ENCODE measurements at regions not wholly inside any gene's neighbourhood (a gene's known extent, or its start where the extent isn't known, plus 50 kb on each side); places are given as distances from the start of the nearest gene placed in this dataset.

DNA sequence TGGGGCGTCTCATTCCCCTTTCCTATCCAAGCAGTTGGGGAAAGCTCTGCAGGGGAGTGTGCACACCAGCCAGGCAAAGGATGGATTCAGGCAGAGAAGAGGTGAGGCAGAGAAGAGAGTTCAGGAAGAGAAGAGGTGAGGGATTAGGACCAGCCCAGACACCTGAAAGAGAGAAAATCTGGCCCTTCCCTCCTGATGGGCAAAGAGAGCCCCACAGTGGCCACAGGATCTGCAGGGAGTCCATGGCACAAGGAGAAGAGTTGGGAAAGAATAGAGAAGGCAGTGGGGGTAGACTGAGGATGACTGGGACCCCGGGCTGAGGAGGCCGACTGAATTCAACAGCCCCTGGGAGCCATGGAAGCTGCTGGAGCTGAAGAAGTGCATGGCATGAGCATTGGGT, 140.4 kb upstream of the ZMIZ1 start:
- DNase-seq (ENCODE audit: extremely low read depth, low read depth): no peak

DNA sequence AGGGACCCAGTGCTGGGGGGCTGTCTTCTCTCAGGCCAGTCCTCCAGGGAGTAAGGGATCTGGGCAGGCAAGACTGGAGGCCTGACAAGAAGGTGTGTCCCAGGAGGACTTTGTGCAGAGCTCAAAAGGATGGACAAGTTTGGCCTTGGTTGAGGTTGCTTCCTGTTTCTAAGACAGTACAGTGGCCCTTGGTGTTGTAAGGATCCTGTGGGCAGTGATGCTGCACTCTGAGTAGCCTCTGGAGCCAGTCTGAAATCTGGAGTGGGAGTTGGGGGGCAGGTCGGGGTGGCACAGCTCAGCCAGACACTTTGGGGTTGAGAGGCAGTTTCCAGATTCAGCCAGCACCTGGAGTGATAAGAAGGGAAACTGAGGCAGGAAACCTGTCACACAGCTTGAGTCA, 139.2 kb upstream of the ZMIZ1 start:
- DNase-seq (ENCODE audit: extremely low read depth, low read depth): no peak

DNA sequence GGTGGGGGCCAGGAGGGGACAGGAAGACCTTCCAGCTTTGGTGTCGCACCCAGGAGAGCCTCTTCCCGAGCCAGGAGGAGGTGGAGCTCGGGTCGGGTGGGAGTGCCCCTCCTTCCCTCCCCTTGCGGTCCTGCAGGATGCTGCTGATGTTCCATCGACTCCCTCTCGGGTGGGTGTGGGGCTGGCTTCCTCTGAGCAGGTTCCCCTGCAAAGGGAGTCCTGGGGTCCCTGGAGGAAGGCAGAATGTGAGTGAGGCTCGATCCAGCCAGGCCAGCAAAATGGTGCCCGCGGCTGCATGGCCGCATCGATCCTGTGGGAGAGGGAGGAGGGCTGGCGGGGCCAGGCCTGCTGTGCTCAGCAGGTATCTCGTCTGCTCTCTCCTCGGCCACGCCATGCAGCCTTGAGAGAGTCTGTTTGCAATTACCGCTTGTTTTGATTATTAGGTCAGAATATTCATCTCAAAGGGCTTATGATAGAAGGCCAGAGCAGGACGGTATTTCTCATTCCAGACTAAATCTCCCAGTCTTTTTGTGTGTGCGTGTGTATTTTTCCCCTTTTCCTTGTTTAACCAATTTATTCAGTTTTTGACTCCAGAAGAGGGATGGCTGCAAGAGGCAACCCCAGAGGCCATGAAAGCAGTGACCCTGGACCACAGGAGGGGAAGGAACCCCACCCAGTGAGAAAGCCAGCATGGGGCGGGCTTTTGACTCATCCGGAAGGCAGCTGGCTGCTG, 137.3 kb upstream of the ZMIZ1 start:
- DNase-seq (ENCODE audit: extremely low read depth, low read depth): no peak

DNA sequence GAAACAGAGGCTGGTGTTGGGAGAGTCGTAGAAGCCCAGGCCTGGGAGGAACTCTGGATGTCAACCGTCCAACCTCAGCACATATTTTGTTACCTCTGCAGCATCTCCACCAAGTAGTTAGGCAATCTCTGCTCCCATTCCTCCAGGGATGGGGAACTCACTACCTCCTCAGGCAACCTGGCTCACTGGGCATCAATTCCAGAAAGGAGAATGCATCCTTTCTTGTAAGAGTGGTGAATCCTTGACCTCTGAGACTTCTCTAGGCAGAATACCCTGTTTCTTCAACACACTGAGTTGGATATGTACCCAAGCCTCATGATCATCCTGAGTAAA, 136.7 kb upstream of the ZMIZ1 start:
- DNase-seq (ENCODE audit: extremely low read depth, low read depth): no peak

DNA sequence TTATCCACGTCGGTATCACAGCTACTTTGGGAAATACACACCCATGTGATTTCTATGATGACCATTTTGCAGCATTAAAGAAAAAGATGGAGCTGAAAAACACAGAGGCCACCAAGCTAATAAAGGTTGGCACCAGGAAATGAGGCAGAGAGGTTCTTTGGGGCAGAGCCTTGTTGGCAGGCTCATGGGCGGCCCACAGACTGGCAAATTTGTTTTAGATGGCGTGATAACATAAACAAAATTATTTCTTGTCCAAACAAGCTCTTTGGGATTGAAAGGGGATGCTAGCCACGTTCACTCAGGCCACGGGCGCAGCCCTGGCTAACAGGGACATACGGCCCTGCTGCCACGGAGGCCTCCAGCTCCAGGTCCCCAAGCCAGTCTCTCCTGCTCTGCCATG, 135.9 kb upstream of the ZMIZ1 start:
- no peak for DNase-seq (ENCODE audit: extremely low read depth, low read depth)

DNA sequence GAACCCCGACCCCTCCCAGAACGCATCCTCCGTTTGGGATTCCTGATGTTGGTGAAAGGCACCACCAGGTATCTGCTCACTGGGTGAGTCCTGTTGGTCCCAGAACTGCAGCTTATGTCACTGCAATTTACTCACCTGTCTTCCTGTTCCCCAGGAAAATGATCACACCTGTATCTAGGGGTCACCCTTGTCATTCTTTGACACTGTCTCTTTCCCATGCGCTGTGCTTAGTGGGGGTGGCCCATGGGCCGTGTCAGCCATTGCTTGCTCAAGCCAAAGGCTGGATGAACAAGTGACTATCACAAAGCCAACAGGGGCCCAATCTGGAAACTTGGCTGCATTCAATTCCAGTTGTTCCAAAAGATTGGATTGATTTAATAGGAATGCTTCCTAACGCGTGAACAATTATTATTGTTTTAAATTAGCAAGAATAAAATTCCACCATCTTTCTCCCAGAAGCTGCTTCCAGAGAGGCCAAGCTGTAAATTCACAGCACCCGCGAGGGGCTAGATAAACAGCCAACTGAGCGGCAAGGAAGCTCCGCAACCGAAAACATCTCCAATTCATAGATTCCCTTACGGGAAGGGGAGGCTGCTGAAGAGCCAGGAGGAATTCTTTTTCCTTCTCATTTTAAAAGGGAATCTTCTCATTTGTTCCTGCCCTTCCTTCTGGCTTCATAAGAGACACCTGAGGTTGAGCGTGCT, 134.8 kb upstream of the ZMIZ1 start:
- DNase-seq (ENCODE audit: extremely low read depth, low read depth): no peak

DNA sequence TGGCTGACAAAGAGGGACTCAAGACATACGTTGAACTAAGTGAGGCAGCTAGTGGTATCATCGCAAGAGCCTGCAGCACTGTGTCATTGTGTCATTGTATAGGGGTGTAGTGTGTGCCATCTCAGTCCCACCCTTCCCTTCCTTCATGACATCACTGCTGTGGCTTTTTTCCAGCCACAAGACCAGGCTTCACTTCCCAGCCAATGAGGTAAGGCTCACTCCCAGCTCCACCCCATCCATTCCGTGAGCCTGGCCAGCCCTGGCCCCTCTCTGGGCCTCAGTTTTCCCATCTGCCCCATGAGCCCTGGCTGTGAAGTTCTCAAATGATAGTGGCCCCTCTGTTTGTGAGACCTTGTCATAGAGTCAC, 134.3 kb upstream of the ZMIZ1 start:
- DNase-seq (ENCODE audit: extremely low read depth, low read depth): no peak

DNA sequence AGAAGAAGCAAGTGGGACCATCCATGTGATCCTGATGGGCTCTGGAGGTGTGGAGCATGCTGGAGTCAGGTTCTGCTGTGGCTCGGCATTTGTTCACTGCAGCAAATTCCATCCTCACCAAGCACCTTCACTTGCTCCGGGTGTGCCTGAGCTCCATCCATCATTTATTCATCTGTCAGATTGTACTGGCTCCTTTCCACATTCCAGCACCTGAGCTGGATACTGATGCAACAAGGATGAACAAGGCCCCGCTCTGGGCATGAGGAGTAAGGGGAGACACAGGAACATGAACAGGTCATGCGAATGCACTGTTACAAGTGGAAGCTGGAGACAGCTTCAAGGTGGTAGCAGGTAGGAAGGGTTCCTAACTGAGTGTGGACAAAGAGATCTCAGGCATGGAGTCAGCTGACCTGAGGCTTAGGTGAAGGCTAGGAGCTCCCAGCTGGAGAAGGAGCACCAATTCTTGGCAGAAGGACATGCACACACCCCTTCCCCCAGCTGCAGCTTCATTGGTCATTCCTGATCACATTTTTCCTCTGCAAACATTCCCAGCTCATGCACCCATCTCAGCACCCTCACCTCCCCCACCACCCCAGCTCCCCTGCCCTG, 133.7 kb upstream of the ZMIZ1 start:
- no peak for DNase-seq (ENCODE audit: extremely low read depth, low read depth)

DNA sequence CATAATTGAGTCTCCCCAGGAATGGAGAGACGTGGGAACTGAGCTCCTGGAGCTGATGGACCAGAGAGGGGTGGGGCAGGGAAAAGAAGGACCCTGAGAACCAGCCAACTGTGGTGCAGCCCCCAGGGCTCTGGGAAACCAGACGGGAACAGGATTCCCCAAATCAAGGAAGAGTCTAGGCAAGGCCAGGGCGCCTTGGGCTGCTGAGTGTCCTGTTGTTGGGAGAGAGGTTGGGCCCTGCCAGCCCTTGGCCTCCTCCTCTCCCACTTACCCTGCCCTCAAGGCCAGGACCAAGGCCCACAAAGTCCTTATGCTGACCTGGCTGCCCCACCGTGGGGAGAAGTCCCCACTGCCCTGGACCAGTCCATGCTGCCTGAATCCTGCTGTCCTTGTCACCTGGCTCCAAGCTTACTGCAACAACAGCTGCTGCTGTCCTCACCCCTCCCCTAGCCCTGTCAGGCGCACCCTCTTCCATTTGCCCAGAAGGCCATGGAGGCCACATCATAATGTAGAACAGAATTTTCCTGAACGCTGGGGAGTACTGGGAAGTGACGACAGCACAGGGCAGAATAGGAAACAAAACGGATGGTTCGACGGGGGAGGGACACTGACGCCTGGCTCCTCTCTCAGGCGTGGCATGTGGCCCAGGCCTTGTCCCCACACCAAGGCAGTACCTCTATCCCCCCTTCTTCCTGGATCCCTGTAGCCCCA, 132.9 kb upstream of the ZMIZ1 start:
- DNase-seq (ENCODE audit: extremely low read depth, low read depth): no peak

DNA sequence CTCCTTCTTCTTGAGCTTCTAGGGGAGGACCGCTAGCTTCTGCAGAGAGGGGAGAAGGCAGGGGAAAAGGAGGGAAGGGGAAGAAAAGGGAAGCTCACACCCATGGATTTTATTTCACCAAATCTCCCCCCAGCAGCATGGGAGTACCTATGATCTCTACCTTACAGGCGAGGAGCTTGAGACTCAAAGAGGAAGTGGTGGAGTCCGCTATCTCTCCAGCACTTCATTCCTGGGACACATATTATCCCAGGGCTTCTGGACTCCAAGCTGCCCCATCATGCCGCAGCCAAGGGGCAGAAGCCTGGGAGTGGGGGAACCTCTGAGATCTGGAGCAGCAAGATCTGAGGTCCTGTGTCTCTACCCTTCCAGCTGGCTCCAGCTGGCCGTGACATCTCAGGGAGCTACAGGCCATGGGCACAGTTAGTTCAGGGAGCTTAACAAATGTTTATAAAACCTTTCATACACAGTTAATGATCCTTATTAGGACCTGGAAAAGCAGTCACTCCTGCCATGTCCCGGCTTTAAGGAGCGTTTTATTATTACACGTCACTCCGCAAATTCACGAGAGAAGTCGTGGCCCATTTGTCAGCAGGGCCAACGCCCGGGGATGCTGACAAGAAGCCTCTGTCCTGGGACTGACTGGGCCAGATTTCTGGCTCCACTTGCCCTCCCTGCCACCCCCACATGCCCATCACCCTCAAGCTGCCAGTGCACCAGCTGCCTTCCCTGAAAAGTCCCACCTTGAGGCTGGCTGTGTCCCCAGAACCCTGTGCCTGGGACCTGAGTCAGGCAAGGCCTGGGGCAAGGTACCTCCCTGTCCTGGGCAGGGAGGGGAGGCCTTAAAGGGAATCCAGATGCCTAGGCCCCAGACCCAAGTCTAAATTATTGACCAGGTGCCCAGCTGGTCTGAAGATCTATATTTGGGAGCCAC, 132.1 kb upstream of the ZMIZ1 start:
- no peak for DNase-seq (ENCODE audit: extremely low read depth, low read depth)

DNA sequence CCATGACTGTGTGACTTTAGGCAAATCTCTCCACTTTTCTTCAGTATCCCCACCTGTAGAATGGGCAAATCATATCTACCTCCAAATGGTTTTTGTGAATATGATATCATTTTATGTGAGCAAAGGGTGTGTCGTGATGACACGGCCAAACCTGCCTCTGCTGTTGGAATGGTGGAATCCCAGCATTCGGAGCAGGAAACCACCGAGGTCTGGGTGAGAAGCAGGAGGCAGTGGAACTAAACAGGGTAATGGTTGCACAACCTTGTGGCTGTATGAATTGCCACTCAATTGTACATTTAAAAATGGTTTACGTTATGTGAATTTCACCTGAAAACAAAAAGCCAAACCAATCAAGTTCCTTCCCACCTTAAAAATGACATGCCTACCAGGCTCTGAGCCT, 131.4 kb upstream of the ZMIZ1 start:
- no peak for DNase-seq (ENCODE audit: extremely low read depth, low read depth)

DNA sequence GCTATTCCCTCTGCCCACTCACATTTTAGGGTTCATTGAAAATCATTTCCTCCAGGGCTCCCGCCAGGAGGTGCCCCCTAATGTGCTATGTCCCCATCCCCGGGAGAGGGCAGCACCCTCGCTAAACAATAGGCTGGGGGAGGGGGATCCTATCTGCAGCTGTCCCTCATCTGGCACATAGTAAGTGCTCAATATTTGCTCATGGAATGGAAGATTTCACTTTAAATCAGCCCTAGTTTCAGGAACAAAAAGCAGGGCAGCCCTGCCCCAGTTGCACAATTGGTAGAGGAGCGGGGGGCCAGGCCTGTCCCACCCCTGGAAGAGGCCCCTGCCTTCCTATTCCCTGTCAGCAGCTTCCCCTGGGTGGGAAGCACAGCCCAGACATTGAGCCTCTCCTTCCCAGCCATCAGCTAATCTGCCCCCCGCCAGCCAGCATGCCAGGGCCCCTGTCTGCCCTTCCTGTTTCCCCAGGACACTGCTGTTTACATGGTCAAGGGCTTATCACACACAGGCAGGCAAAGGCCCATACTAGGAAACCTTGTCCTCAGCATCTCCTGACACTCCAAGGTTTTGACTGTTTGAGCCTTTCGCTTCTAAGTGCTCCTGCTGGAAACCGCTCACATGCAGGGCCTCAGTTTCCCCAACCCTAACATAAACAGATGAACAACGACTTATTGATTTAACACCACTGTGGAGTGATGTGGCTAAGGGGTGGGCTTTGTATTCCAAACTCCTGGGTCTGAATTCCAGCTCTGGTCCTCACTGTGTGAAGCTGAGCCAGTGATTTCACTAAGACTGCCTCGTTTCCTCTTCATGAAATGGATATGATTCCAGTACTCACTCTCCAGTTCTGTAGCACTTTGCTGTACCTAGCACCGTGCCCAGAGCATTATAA, 130.7 kb upstream of the ZMIZ1 start:
- DNase-seq (ENCODE audit: extremely low read depth, low read depth): peak; percentile 22

DNA sequence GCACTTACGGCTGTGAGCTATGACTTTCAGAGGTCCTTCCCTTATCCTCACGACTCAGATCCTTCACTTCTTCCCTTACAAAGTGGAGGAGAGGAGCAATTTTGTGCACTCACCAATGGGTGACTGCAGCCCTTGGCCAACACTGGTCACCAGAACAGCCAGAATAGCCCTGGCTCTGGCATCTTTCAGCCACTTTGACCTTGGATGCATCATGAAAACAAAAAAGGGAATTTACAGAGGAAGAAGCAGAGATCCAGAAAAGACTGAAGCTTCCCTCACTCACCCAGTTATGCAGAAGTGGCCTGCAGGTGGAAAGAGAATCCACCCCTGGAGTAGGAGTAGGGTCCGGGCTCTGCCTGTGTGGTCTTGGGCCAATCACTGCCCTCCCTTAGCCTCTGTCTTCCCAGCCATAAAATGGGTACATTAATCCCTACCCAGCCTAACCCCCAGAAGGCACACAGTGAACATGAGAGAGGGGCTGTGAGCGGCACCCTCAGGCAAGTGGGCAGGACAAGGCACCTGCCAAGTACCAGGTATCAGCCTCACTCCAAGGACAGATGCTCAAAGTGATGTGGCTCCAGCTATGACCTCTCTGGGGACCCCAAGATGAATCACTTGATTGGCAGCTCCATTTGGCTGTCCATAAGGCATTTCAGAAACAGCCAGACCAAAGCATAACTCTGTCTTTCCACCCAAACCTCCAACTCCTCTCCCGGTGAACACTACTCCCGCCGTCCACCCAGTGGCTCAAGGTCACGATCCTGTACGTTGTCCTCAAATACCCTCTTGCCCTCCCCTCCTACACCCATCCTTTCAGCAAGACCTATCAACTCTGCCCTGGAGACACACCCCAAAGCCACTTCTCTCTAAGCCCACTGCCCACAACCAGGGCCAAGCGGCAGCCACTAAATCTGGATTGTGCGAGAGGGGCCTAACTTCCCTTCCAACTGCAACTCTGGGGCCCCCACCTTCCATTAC, 129.8 kb upstream of the ZMIZ1 start:
- no peak for DNase-seq (ENCODE audit: extremely low read depth, low read depth)

DNA sequence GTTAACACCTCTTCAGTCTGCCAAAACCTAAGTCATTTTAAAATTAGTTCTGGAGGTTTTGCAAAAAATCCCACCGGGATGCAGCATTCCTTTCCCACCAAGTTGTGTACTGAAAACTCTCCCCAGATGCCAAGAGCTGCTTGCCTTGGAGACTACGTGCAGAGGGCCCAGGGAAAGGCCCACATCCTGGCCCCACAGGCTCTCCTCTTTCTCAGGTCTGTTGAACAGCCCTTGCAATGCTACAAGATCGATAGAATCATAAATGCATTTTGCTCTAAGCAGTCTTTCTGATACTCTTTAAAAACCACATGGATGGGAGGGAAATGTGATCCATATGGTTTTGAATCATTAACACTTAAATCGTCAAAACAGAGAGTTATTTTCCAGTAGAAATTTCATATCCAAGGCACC, 126.7 kb upstream of the ZMIZ1 start:
- DNase-seq (ENCODE audit: extremely low read depth, low read depth): no peak

DNA sequence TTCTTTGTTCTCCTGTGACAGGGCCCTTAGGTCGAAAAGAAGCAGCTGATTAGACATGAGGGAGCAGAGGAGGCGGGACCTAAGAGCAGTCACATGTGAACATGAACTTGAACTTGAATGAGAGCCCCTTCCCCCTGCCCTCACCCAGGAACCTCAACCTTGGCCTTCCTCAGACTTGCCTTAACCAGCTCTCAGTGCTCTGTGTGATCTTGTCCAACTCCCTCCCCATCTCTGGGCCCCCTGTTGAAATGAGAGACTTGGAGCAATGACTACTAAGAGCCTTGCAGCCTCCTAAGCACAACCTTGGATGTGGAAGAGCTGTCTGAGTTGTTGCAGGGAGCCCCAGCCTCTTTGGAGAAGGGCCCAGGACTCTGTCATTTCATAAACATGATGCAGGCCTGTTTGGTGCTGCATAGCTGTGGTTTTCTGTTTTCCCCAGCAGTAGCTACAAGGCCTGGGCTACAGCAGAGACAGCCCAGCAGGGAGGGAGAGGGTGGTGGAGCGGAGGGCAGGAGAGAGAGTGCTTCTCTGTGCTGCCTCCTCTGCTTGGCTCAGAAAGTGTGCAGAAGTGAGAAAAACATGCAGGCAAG, 123.9 kb upstream of the ZMIZ1 start:
- DNase-seq (ENCODE audit: extremely low read depth, low read depth): no peak

DNA sequence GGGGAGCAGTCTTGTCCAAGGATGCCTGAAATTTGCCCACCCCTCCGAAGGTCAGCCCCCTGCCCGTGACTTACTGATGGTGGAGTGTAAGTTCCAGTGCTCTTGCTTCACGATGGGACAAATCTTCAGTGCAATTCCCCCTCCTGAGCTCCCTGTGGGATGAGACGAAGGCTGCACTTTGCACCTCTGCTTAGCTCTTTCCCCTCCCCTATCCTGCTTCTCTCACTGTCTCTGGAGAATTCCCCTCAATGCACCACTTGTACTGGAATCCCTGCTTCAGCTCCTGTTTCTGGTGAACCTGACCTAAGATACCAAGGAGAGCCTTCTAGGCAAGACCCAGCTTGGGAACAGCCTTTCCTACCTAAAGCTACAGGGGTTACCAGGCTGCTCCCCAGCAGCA, 122.9 kb upstream of the ZMIZ1 start:
- no peak for DNase-seq (ENCODE audit: extremely low read depth, low read depth)

DNA sequence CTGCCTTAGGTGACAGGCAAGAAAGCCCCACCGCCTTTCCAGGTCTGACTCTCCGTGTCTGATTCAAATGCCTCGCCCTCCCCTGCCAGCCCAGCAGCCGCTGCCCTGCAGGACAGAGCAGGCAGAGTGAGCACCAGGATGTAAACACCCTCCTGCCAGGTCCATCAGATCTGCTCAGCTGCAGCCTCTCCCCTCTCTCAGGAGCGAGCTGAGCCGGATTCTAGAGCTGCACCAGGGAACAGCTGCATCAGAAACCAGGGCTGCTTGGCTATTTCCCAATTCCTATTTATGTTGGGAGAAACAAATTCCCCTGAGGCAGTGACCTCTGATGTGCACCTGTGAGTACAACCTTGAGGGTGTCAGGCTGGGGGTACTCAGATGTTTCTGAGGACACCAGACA, 121.5 kb upstream of the ZMIZ1 start:
- DNase-seq (ENCODE audit: extremely low read depth, low read depth): no peak

DNA sequence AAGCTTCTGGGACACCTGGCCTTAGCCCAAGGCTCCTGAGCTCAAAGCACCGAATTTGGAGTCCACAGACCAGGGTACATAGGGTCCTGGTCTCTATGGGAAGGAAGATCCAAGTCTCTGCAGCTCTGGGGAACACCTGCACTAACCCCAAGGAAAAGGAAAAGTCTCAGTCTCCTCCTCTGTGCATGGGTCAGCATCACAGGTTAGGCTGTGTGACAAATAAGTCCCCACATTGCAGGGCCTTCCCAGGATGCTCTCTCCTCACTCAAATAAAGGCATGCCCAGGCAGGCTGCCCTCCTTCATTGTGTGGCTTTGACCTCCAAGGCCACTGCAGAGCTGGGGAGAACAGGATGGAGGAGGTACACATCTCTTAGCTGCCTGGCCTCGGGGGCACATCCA, 121.0 kb upstream of the ZMIZ1 start:
- no peak for DNase-seq (ENCODE audit: extremely low read depth, low read depth)
